Endothelial cell of umbilical vein (primary cell): ENCODE measurements at regions not wholly inside any gene's neighbourhood (a gene's known extent, or its start where the extent isn't known, plus 50 kb on each side); places are given as distances from the start of the nearest gene placed in this dataset.

ENCODE experiments used
- BruUV-seq: library from RNA; stranded (reverse); fragments of 400-500 nt; replicated peaks from 2 replicates; lab custom pipeline; 2021; lab: Mats Ljungman, UMichigan
- CTCF ChIA-PET: fragments of 300-600, 350-600 bp; sonication (Branson Sonifier 250); formaldehyde crosslinking; loops from one replicate; lab custom pipeline; 2021; ENCODE audit warnings: antibody characterized with exemption, inconsistent platforms; lab: Charles Lee
- POLR2A ChIA-PET: fragments of 300-600, 350-600 bp; sonication (Branson Sonifier 250); formaldehyde crosslinking; loops from one replicate; lab custom pipeline; 2021; ENCODE audit warnings: antibody characterized with exemption, inconsistent platforms; lab: Charles Lee
- DNase-seq: peaks from one replicate; pipeline ENCODE4 v3.0.0-alpha.2; 2011; ENCODE audit warnings: low read depth, low spot score
- FAIRE-seq: peaks from 2 replicates; lab custom pipeline; 2011; peaks lifted over from hg19 to GRCh38; lab: Jason Lieb, UNC
- H2AFZ ChIP-seq: 2 replicates; pipeline ENCODE4 v1.6.0; 2012; ENCODE audit warnings: low read depth, low read length, control low read depth, inconsistent platforms
- H3K27ac ChIP-seq: 2 replicates; pipeline ENCODE4 v1.5.1; 2011; ENCODE audit warnings: low read depth, mild to moderate bottlenecking, control low read depth, low read length, moderate library complexity; ENCODE audit not compliant: insufficient read depth
- H3K27me3 ChIP-seq, 2 experiments: 2 replicates each; pipeline versions ENCODE4 v1.6.0 to v1.6.1; 2011; ENCODE audit warnings: low read length in 2 of 2, mixed read lengths in 1 of 2; ENCODE audit not compliant: control insufficient read depth in 2 of 2, insufficient read depth in 2 of 2
- H3K36me3 ChIP-seq, 2 experiments: 2 replicates in 1 of 2; 3 replicates in 1 of 2; pipeline ENCODE4 v1.5.1; 2011; ENCODE audit warnings: low read length in 2 of 2, mild to moderate bottlenecking in 1 of 2, moderate library complexity in 1 of 2; ENCODE audit not compliant: control insufficient read depth in 2 of 2, insufficient read depth in 2 of 2; ENCODE audit errors: extremely low read depth in 1 of 2
- H3K4me1 ChIP-seq: 3 replicates; pipeline ENCODE4 v1.5.1; 2011; ENCODE audit warnings: mild to moderate bottlenecking, low read length; ENCODE audit not compliant: control insufficient read depth, insufficient read depth; ENCODE audit errors: extremely low read depth
- H3K4me2 ChIP-seq: 2 replicates; pipeline ENCODE4 v1.6.1; 2011; ENCODE audit warnings: low read length, control low read depth, mixed read lengths; ENCODE audit not compliant: insufficient read depth
- H3K4me3 ChIP-seq, 3 experiments: fragments of 200-600 bp in 1 of 3; sonication (generic), shearing (Covaris generic) in 1 of 3; replicated peaks in 1 of 3; 2 replicates each; pipeline ENCODE4 v1.5.1; 2011 to 2016; ENCODE audit warnings: control low read depth in 3 of 3, low read length in 3 of 3, mild to moderate bottlenecking in 2 of 3, inconsistent platforms in 1 of 3, low read depth in 1 of 3, moderate library complexity in 1 of 3; ENCODE audit not compliant: insufficient read depth in 1 of 3
- H3K79me2 ChIP-seq: 2 replicates; pipeline ENCODE4 v1.6.0; 2012; ENCODE audit warnings: low read length, inconsistent platforms; ENCODE audit not compliant: control insufficient read depth, insufficient read depth
- H3K9ac ChIP-seq: replicated peaks from 2 replicates; pipeline ENCODE3; 2011; ENCODE audit warnings: low read length, control low read depth; ENCODE audit not compliant: insufficient read depth; ENCODE audit errors: extremely low read depth
- H3K9me1 ChIP-seq: replicated peaks from 3 replicates; pipeline ENCODE4 v1.6.0; 2011; ENCODE audit warnings: mild to moderate bottlenecking, low read length; ENCODE audit not compliant: control insufficient read depth, insufficient read depth; ENCODE audit errors: extremely low read depth
- H3K9me3 ChIP-seq: replicated peaks from 2 replicates; pipeline ENCODE4 v1.5.1; 2012; ENCODE audit warnings: low read length, inconsistent platforms; ENCODE audit not compliant: control insufficient read depth, insufficient read depth
- H4K20me1 ChIP-seq: replicated peaks from 2 replicates; pipeline ENCODE3; 2011; ENCODE audit warnings: mild to moderate bottlenecking, low read length; ENCODE audit not compliant: control insufficient read depth, insufficient read depth; ENCODE audit errors: extremely low read depth
- EZH2 ChIP-seq: IDR thresholded peaks from 2 replicates; pipeline ENCODE4 v1.6.1; 2012; ENCODE audit warnings: borderline replicate concordance, low read depth, mild to moderate bottlenecking, moderate library complexity, low read length, inconsistent platforms; ENCODE audit not compliant: severe bottlenecking
- FOS ChIP-seq: IDR thresholded peaks from 2 replicates; pipeline ENCODE4 v1.6.1; 2011; ENCODE audit warnings: mild to moderate bottlenecking, low read length, moderate library complexity, borderline replicate concordance; ENCODE audit not compliant: insufficient read depth
- GATA2 ChIP-seq: IDR thresholded peaks from 2 replicates; pipeline ENCODE4 v1.7.0; 2011; ENCODE audit warnings: low read depth, mild to moderate bottlenecking, moderate library complexity, mixed read lengths, low read length; ENCODE audit not compliant: insufficient read length, insufficient read depth
- JUN ChIP-seq: IDR thresholded peaks from 2 replicates; pipeline ENCODE4 v1.6.1; 2011; ENCODE audit warnings: borderline replicate concordance, low read depth; ENCODE audit not compliant: insufficient read length, insufficient read depth
- MYC ChIP-seq: IDR thresholded peaks from one replicate; pipeline ENCODE4 v1.6.1; 2011; ENCODE audit warnings: mild to moderate bottlenecking, low read depth, low read length
- POLR2A ChIP-seq: IDR thresholded peaks from 2 replicates; pipeline ENCODE4 v1.6.1; 2012; ENCODE audit warnings: low read depth, mild to moderate bottlenecking, control low read depth, low read length
- POLR2AphosphoS5 ChIP-seq: IDR thresholded peaks from 2 replicates; pipeline ENCODE4 v1.6.1; 2012; ENCODE audit warnings: low read depth, mild to moderate bottlenecking, control low read depth, low read length, moderate library complexity; ENCODE audit not compliant: insufficient read depth
- dilution Hi-C: fragments of 300-500 bp; cut with MboI; formaldehyde crosslinking; loops from one replicate; pipeline ENCODE4 v1.15.0; 2019; ENCODE audit warnings: low sequenced_read_pairs; ENCODE audit not compliant: extremely low pct_ligation_motif_present
- intact Hi-C: fragments of 100-400 bp; cut with micrococcal nuclease; formaldehyde crosslinking; loops from one replicate; pipeline ENCODE4 v1.10.0; 2022
- TF ChIP-seq, protein P1 (sequence below): IDR thresholded peaks from 2 replicates; pipeline ENCODE4 v1.6.1; 2011; ENCODE audit not compliant: insufficient read depth, insufficient read length
- TF ChIP-seq, protein P2 (sequence below), 2 donors: IDR thresholded peaks; 1 replicate in 1 of 2; 2 replicates in 1 of 2; pipeline ENCODE4 v1.5.1; 2011; ENCODE audit warnings: low read length in 2 of 2, mild to moderate bottlenecking in 2 of 2, moderate library complexity in 2 of 2, control low read depth in 1 of 2, inconsistent platforms in 1 of 2, low read depth in 1 of 2; ENCODE audit not compliant: insufficient read depth in 1 of 2; ENCODE audit errors: extremely low read depth in 1 of 2

DNA sequence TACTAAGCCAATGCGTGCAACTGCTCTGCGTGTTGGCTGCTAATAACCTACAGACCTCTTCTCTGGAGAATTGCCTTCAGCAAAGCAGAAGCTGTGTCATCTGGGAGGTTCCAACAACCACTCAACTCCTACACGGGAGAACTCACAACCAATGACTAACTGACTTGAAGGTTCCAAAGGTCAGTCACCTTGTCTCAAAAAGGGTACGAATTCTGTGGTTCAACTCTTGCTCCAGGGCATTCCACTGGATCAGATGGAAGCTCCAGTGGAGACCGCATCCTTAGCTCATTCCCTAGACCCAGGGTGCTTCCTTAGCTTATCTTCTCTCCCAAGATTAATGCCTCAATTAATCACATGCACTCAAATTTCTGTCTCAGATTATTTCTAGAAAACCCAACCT lies 222.7 kb downstream of the CHIC2 start:
- Histone ChIP-seq H3K36me3 (no peaks in the 10 kb centered on the region), H3K4me1 (no peaks in the 10 kb centered on the region), H3K79me2 (no peaks in the 10 kb centered on the region), H3K4me2 (no peak overlapping the region), H3K9me1 (no peaks in the 10 kb centered on the region), H3K27ac (no peak overlapping the region), H3K9ac (no peak overlapping the region), H2AFZ (no peak overlapping the region), H3K9me3 (no peaks in the 10 kb centered on the region), H3K4me3 (no peak overlapping the region), H4K20me1 (no peaks in the 10 kb centered on the region), H3K27me3 (peaks cover 3 to 6% of the 10 kb centered on the region in 2 experiments)
- TF ChIP-seq FOS (no peak), POLR2A (no peak), POLR2AphosphoS5 (no peak), GATA2 (no peak), EZH2 (no peak), JUN (no peak), MYC (no peak)
- TF ChIP-seq, protein P1, sequence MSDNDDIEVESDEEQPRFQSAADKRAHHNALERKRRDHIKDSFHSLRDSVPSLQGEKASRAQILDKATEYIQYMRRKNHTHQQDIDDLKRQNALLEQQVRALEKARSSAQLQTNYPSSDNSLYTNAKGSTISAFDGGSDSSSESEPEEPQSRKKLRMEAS = no peak
- TF ChIP-seq, protein P2, sequence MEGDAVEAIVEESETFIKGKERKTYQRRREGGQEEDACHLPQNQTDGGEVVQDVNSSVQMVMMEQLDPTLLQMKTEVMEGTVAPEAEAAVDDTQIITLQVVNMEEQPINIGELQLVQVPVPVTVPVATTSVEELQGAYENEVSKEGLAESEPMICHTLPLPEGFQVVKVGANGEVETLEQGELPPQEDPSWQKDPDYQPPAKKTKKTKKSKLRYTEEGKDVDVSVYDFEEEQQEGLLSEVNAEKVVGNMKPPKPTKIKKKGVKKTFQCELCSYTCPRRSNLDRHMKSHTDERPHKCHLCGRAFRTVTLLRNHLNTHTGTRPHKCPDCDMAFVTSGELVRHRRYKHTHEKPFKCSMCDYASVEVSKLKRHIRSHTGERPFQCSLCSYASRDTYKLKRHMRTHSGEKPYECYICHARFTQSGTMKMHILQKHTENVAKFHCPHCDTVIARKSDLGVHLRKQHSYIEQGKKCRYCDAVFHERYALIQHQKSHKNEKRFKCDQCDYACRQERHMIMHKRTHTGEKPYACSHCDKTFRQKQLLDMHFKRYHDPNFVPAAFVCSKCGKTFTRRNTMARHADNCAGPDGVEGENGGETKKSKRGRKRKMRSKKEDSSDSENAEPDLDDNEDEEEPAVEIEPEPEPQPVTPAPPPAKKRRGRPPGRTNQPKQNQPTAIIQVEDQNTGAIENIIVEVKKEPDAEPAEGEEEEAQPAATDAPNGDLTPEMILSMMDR (IDR thresholded peaks at IDR 0.05; ENCODE audit: extremely low read depth in 1 of 2, insufficient read depth in 1 of 2, low read depth in 1 of 2, low read length in 2 of 2) = no peak
- dilution Hi-C loops (no loop called here), intact Hi-C loops (no loop called here)
- DNase-seq (no peak), FAIRE-seq (peak; percentile 8)
- CTCF ChIA-PET = interaction anchor here (1.1 kb wide), 1 partner anchor 392 kb away, joined by 4 read pairs; no protein-coding TSS in a partner anchor
- no TSS peak for BruUV-seq
- POLR2A ChIA-PET = no interaction called here
